ENCODE measurements at regions not wholly inside any gene's neighbourhood (a gene's known extent, or its start where the extent isn't known, plus 50 kb on each side); places are given as distances from the start of the nearest gene placed in this dataset.

DNA sequence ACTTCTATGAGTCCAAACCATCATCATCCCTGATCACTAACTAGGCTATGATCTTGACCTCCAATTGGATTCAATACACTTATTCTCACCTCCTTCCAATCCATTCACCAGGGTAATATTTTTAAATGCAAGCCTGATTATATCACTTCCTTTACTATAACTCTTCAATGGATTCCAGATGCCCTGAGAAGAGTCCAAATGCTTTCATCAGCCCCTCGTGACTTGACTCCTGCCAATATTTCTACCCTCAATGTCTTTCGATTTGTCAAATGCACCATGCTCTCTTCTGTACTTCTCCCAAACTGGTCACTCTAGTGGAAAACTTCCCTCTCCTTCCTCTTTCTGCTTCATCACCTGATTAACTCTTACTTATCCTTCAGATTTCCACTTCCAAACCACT is 70.8 kb downstream of the CD164 start:
- TF ChIP-seq, protein P1, sequence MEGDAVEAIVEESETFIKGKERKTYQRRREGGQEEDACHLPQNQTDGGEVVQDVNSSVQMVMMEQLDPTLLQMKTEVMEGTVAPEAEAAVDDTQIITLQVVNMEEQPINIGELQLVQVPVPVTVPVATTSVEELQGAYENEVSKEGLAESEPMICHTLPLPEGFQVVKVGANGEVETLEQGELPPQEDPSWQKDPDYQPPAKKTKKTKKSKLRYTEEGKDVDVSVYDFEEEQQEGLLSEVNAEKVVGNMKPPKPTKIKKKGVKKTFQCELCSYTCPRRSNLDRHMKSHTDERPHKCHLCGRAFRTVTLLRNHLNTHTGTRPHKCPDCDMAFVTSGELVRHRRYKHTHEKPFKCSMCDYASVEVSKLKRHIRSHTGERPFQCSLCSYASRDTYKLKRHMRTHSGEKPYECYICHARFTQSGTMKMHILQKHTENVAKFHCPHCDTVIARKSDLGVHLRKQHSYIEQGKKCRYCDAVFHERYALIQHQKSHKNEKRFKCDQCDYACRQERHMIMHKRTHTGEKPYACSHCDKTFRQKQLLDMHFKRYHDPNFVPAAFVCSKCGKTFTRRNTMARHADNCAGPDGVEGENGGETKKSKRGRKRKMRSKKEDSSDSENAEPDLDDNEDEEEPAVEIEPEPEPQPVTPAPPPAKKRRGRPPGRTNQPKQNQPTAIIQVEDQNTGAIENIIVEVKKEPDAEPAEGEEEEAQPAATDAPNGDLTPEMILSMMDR (IDR thresholded peaks at IDR 0.05), result no peak
- TF ChIP-seq POLR2A (IDR thresholded peaks at IDR 0.05), result no peak
- TF ChIP-seq POLR2AphosphoS5 (IDR thresholded peaks at IDR 0.05), result no peak
